Right lobe of liver (tissue), 4 donors: ENCODE measurements at regions not wholly inside any gene's neighbourhood (a gene's known extent, or its start where the extent isn't known, plus 50 kb on each side); places are given as distances from the start of the nearest gene placed in this dataset.

Experiments
- POLR2A ChIP-seq: fragments of 450-650 bp; IDR thresholded peaks from one replicate; pipeline ENCODE4 v1.6.1; 2017; ENCODE audit warnings: antibody characterized with exemption, mild to moderate bottlenecking
- TF ChIP-seq, protein P1 (sequence below), 4 donors: fragments of 200-600 bp in 3 of 4; fragments of 450-650 bp in 1 of 4; IDR thresholded peaks; one replicate each; pipeline versions ENCODE4 v1.5.1 to v1.8.0; 2016 to 2022; ENCODE audit warnings: antibody characterized with exemption in 4 of 4, mild to moderate bottlenecking in 2 of 4
- donor health status: DM: no; HTN: no; CAD: no.
- donor health status: DM: no; HTN: no; CAD: no.
- donor health status: DM: no; HTN: yes; CAD: no.

DNA sequence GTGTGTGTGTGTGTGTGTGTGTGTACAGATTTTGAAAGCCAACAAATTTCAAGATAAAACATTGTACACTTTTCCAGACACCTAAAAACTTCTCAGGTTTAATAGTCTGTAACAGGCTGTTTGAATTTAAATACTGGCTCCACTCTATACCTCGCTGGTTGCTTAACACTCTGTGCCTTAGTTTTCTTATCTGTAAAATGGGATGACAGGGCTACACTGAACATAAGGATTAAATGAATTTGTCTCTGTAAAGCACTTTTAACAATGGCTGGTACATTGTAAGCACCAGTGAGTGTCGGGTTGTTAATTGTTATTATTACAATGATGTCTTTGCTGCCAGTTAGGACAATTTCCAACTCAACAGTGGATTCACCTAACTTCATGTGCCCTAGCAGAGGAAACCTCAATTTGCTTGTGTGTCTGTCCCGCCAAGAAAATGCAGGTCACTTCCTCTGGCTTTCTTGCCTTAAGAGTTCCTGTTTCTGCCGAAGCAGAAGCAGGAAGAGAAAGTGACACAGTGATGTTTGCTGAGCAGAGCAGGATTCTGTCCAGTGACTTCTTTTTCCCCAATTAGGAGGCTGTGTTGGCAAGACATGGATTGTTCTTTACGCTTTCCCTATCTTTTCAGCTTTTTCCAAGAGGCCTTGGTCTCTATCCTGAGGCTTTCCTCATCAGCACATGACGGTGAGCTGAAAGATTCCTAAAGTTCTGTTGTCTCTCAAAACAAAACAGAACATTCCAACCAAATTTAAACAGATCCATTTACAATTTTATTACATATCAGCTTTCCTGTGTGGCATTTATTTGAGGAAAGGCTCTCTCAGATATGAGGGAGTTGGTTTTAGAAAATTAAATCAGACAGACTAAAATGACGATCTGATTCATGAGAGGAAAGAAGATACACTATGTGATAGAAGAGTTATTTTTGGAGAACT lies 154.1 kb upstream of the ATP2B1 start:
- TF ChIP-seq, protein P1, sequence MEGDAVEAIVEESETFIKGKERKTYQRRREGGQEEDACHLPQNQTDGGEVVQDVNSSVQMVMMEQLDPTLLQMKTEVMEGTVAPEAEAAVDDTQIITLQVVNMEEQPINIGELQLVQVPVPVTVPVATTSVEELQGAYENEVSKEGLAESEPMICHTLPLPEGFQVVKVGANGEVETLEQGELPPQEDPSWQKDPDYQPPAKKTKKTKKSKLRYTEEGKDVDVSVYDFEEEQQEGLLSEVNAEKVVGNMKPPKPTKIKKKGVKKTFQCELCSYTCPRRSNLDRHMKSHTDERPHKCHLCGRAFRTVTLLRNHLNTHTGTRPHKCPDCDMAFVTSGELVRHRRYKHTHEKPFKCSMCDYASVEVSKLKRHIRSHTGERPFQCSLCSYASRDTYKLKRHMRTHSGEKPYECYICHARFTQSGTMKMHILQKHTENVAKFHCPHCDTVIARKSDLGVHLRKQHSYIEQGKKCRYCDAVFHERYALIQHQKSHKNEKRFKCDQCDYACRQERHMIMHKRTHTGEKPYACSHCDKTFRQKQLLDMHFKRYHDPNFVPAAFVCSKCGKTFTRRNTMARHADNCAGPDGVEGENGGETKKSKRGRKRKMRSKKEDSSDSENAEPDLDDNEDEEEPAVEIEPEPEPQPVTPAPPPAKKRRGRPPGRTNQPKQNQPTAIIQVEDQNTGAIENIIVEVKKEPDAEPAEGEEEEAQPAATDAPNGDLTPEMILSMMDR (IDR thresholded peaks at IDR 0.05): no peak
- no peak for TF ChIP-seq POLR2A
